ENCODE measurements at regions not wholly inside any gene's neighbourhood (a gene's known extent, or its start where the extent isn't known, plus 50 kb on each side); places are given as distances from the start of the nearest gene placed in this dataset.

- no peaks in the 10 kb centered on the region for H3K9me3 ChIP-seq
- no peaks in the 10 kb centered on the region for H3K4me1 ChIP-seq
- intact Hi-C loops (cut with DNase I), result no loop called here
- H3K27ac ChIP-seq, result no peak overlapping the region
- ATAC-seq (no peak), DNase-seq (no peak)
- TF ChIP-seq CTCF (IDR thresholded peaks at IDR 0.05), result no peak
- no peaks in the 10 kb centered on the region for H3K27me3 ChIP-seq
- H3K4me3 ChIP-seq, result no peak overlapping the region
- no peaks in the 10 kb centered on the region for H3K36me3 ChIP-seq
Observed at GRCh38 chr9:88221105-88221504, 82.8 kb upstream of the SPATA31C2 start.

- H3K4me3 ChIP-seq, result no peak overlapping the region
- ATAC-seq (no peak), DNase-seq (no peak)
- intact Hi-C loops (cut with DNase I), result no loop called here
- no peaks in the 10 kb centered on the region for H3K4me1 ChIP-seq
- H3K36me3 ChIP-seq, result no peaks in the 10 kb centered on the region
- no peak overlapping the region for H3K27ac ChIP-seq
- no peaks in the 10 kb centered on the region for H3K27me3 ChIP-seq
- H3K9me3 ChIP-seq, result no peaks in the 10 kb centered on the region
- no peak for TF ChIP-seq CTCF (IDR thresholded peaks at IDR 0.05)
Observed at GRCh38 chr9:88220652-88221051, 82.4 kb upstream of the SPATA31C2 start.

- Histone ChIP-seq H3K27ac (no peak overlapping the region), H3K4me1 (no peaks in the 10 kb centered on the region), H3K4me3 (no peak overlapping the region), H3K27me3 (no peaks in the 10 kb centered on the region), H3K36me3 (no peaks in the 10 kb centered on the region), H3K9me3 (no peaks in the 10 kb centered on the region)
- TF ChIP-seq CTCF (IDR thresholded peaks at IDR 0.05), result no peak
- intact Hi-C loops (cut with DNase I), result no loop called here
- no peak for DNase-seq
- no peak for ATAC-seq
Observed at GRCh38 chr9:88219601-88220000, 81.3 kb upstream of the SPATA31C2 start.

GRCh38 chr9:88218726-88219125 lies 80.5 kb upstream of the SPATA31C2 start:
- ATAC-seq, result no peak
- Histone ChIP-seq H3K36me3 (no peaks in the 10 kb centered on the region), H3K4me1 (no peaks in the 10 kb centered on the region), H3K27me3 (no peaks in the 10 kb centered on the region), H3K27ac (no peak overlapping the region), H3K9me3 (peaks cover 0 to 2% of the 10 kb centered on the region in 2 donors), H3K4me3 (no peak overlapping the region)
- intact Hi-C loops (cut with DNase I), result no loop called here
- TF ChIP-seq CTCF (IDR thresholded peaks at IDR 0.05), result no peak
- DNase-seq, result no peak

- Histone ChIP-seq H3K27me3 (no peaks in the 10 kb centered on the region), H3K4me1 (no peaks in the 10 kb centered on the region), H3K4me3 (no peak overlapping the region), H3K36me3 (no peaks in the 10 kb centered on the region), H3K9me3 (peaks cover 0 to 8% of the 10 kb centered on the region in 2 donors), H3K27ac (no peak overlapping the region)
- ATAC-seq (no peak), DNase-seq (no peak)
- TF ChIP-seq CTCF (IDR thresholded peaks at IDR 0.05), result no peak
- intact Hi-C loops (cut with DNase I), result no loop called here
Observed at GRCh38 chr9:88216126-88216995, 78.1 kb upstream of the SPATA31C2 start.
